ENCODE measurements at regions not wholly inside any gene's neighbourhood (a gene's known extent, or its start where the extent isn't known, plus 50 kb on each side); places are given as distances from the start of the nearest gene placed in this dataset.

DNA sequence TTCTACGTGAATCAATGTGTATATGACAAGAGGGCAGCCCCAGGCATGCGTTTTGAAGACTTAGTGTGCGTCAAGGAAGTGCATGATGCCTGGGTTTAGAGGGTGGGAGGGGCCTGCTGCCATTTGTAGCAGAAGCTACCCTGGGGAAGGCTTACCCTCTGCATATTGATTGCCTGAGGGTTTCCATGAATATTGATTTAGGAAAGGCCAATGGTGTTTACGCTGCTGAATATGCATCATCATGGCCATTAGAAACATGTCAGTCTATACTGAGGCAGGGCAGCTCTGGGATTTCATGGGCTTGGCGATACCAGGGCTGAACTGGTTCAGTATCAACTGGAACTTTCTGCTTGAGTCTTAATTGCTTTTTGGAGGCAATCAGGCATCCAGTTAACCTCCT is 259.3 kb downstream of the DCDC2C start:
- DNase-seq = no peak

DNA sequence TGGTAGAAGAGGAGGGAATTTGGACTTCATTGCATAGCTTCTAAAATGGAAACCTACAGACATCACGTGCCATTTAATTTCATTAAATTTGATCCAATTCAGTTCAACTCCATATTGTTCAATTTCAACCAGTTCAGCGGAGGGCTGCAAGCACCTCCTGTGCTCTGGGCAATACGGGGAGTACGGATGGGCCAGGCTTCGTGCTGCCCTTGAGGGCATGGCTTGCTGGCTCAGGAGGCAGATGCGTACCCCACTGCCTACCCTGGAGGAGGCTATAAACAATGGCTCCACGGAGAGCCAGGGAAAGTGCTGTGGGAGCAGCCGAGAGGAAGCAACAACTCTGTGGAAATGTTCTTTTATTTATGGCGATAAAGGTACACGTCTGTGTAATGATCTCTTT is 261.8 kb downstream of the DCDC2C start:
- DNase-seq = no peak

DNA sequence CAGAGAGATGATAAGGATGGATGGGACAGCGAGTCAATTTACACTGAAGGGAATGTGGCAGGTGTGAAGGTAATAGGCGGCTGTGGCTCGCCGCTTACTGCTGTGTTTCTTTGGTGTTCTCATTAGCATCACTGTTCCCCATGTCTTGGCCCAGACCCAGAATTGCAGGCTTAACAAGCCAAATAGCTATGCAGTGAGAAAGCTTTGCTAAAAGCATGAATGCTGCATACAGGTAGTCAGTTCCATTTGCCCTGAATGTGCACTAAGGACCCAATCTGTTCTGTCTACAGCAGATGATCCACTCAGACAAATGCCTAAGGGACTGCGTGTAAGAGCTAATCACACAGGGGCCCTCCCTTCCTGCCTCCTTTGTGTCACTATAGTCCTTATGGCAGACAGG is 262.6 kb downstream of the DCDC2C start:
- no peak for DNase-seq

DNA sequence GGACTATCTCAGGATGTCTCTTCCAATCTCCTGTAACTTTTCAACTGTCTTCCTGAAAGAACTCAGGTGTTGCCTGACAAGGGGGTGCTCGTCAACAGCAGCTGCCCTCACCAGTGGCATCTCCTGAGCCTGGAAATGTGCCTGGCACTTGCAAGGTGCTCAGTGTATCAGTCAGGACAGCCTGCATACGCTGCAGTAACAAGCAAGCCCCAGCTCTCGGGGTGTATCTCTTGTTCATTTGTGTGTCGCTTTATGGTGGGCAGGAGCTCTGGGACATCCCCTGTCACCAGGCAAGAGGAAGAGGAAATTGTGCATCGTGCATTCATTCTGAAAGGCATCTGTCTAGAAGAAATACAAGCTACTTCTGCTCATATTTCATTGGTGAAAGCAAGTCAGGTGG is 263.1 kb downstream of the DCDC2C start:
- DNase-seq = no peak

DNA sequence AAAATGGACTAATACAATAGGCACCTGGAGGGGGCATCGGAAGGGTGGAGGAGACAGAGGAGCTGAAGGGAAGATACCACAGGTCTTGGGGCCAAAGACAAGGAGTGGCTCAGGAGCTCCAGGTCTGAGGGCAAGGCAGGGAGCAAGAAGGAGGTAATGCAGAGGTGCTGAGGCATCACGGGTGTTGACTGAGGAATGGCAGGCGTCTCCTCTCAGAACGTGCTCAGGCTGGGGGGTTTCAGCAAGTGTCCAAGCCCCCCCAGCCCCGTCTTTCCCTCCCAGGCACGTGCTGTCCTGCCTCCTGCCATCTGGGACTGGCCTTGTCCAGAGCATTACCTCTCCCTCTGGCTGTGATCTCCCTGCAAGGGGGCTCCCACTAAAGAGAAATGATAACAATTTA is 265.4 kb downstream of the DCDC2C start:
- DNase-seq = no peak

DNA sequence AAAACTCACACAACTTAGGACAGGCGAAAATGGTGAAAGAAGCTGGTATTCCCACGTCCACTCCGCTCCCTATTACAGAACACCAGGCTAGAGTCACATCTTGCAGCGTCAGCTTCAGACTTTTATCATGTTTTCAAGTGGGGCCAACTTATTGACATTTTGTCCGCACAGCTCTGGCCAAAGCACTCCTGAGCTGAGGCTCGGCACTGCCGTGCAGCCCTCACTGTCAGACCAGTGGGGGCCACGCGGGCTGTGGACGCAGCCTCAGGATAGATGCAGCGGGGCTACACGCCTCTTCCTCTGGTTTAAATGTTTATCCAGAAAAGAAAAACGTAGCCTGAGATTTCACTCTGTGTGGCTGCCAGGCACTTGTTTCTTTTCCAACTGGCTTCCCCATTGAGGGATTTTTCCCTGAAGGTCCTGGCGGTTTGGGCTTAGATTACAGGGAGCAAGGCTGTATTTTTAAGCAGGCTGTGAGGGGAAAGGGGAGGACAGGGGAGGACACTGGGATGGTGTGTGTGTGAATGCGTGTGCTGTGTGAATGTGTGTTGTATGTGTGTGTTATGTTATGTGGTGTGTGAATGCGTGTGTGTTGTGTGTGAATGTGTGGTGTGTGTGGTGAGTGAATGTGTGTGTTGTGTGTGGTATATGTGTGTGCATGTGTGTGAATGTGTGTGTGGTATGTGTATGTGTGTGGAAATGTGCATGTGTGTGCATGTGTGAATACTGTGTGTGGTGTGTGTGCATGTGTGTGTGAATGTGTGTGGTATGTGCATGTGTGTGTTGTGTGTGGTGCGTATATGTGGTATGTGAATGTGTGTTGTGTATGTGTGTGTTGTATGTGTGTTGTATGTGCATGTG is 267.6 kb downstream of the DCDC2C start:
- DNase-seq = no peak

DNA sequence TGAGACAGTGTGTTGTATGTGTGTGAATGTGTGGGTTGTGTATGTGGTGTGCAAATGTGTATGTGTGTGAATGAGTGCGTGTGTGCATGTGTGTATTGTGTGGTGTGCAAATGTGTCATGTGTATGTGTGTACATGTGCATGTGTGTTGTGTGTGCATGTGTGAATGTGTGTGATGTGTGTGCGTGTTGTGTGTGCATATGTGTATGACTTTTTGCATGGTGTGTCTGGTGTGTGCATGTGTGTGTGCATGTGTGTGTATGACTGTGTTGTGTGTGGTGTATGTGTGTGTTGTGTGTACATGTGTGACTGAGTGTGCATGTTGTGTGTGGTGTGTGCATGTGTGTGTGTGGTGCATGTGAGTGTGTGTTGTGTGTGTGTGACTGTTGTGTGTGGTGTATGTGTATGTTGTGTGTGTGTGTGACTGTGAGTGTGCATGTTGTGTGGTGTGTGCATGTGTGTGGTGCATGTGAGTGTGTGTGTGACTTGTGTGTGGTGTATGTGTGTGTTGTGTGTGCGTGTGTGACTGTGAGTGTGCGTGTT is 268.3 kb downstream of the DCDC2C start:
- DNase-seq = no peak

DNA sequence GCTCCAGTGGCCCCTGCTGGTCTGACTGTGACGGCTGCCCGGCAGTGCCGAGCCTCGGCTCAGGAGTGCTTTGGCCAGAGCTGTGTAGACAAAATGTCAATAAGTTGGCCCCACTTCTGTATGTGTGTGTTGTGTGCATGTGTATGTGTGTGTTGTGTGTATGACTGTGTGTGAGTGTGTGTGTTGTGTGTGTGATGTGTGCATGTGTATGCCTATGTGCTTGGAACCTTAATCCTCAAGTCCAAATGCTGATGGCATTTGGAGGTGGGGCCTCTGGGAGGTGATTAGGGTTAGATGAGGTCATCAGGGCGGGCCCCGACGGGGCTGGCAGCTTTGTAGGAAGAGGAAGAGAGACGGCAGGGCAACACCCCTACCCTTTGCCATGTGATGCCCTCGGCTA is 269.0 kb downstream of the DCDC2C start:
- DNase-seq = no peak

DNA sequence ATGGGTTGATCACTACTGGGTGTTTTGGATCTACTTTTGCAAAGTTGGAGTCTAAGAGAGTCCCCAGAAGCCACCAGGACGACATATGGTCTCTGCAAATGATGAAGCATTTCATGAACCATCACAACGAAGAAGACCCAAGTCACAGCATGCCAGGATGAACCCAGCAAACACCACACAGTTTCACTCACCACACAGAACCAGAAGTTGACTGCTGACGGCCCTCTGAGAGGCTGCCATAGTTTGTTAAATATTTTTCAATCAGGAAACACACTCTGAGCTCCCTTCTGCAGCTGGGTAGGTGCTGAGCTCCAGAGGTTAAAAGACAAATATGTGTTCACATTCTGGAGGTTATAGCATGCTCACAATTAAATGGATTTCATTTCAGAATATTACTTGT is 271.4 kb downstream of the DCDC2C start:
- DNase-seq = no peak

DNA sequence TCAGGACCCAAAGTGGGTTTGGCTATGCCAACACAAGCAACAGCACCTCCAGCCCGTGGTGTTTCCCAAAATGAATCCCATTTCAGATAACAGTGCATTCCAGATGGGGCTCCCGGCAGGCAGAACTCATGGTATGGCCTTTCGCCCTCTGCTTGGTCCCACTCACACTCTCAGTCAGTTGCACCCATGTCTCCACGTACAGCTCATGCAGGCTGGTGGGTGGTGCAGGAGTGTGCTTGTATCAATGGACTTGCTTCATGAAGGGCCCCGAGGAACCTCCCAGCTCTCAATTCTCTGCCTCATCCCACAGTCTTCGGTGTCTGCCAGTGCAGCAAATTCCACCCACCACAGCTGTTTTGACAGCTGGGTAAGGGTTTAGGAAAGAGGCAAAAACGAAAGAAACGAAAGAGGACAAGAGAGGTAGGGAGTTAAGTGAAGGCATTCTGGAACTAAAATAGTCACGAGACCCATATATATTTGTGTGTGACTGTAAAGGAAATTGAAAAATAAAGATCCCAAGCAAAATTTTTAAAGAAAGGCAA is 278.1 kb downstream of the DCDC2C start:
- no peak for DNase-seq

DNA sequence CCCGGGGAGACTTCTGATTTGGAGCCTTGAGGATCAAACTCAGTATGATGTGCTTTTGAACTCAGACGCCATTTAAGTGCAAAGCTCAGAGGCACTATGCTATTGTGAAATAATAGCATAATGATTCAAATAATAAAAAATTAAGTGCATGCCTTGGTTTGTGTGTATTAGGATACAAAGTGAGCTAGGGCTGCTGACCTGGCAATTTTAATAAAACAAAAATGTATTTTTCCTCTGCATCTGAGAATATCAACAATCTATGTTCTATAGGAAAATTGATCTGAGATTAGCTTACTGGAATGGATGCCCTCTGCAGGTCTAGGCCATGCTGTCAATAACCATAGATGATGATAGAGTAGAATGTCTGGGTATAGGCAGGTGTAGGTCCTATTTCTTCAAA is 278.8 kb downstream of the DCDC2C start:
- DNase-seq = no peak

DNA sequence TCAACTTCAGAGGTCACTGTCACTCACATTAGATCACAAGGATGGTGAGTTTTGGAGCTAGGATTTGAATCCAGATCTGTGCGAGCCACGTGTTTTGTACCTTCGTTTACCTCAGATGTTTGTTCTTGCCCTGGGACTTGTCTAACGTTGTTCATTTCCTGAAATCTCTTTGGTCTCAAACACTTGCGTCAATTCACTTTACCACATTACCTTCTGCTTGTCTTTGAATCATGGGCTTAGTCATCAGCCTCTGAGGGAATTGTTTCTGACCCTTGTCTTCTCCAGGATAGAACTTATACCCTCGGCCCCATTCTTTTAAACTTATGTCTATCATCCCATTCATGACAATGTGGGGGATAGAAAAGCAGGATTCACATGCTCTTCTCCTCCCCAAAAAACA is 282.7 kb downstream of the DCDC2C start:
- no peak for DNase-seq

DNA sequence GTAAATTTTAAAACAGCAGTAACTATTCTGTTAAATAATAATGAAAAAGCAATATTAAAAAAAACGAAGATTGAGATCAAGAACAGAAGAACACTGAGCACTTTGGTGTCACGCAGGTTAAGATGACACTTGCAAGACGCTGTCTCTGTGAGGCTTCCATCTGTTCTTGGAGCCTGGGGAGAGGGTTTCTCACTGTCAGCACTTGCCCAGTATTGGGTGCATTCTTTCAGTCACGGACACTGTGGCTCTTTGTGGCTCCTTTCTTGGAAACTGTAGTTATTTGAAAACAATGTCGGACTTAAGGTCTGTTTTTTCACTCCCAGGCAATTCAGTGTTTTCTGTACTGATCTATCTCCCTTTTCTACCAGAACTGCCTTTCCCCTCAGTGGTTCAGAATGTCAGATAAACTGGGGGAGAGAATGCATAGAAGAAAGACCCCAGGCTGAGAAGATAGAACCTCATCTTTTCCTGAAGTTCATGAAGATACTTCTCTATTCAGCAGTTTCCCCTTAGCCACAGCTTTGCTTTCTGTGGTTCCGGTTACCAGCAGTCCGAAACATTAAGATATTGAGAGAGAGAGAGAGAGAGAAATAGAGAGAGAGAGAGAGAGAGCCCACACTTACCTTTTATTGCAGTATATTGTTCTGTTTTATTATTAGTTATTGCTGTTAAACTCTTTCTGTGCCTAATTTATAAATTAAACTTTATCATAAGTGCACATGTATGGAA is 283.3 kb downstream of the DCDC2C start:
- no peak for DNase-seq

DNA sequence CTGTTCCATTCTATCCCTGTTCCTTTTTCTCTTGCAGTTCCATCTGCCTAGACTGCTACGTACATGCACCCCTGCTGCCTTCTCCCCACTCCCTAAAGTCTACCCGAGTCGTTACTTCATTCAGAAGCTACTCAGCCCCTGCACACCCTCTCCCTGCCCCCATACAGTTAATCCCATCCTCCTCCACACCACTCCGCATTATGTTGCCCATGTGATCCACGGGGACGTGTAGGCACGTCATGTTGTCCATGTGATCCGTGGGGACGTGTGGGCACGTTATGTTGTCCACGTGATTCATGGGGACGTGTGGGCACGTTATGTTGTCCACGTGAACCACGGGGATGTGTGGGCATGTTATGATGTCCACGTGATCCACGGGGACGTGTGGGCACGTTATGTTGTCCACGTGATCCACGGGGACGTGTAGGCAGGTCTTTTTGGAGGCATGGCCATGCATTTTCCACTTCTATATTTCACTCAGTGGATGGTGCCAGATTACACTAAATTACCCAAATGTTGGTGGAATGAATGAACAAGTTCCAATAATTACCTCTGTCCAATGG is 299.5 kb downstream of the DCDC2C start:
- no peak for DNase-seq

DNA sequence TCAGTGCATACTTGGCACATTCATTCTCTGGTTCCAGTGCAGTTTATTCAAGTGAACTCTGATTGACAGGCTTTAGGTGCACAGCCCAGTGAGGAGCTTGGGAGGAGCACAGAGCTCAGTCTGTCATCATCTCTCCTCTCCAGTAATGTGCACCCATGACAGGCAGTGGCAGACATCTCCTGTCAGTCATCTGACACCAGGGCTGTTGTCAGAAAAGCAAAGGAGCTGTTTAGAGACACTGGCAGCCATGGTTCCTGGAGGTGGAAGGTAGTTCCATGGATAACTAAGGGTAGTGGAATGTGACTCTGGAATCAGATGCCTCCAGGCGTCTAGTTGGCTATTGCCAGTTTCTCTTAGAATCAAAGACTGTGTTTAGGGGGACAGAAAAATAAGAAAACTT is 308.8 kb downstream of the DCDC2C start:
- DNase-seq = no peak

DNA sequence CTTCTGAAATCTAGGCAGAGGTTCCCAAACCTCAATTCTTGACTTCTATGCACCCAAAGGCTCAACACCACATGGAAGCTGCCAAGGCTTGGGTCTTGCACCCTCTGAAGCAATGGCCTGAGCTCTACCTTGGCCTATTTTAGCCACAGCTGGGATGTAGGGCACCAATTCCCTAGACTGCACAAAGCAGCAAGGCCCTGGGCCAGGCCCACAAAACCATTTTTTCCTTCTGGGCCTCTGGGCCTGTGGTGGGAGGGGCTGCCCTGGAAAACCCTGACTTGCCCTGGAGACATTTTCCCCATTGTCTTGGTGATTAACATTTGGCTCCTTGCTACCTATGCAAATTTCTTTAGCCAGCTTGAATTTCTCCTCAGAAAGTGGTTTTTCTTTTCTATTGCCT is 315.2 kb downstream of the DCDC2C start:
- DNase-seq = no peak

DNA sequence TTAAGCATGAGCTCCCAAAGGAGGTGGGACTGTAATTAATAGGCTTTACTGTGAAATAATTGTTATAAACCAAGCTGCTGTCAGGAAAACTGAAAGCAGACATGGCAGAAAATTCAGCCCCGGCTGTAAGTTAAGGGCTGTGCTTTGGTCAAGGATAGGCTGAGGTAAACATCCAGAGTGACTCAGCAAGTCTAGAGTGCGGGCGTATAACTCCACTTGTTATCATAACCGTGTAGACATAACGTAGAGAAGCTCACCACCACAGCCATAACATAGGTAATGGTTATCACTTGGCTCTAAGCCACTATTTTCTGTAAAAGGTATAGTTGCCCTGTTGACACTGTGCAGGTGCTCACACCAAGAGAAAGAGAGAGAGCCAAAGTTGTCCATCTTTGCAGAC is 316.8 kb downstream of the DCDC2C start:
- no peak for DNase-seq

DNA sequence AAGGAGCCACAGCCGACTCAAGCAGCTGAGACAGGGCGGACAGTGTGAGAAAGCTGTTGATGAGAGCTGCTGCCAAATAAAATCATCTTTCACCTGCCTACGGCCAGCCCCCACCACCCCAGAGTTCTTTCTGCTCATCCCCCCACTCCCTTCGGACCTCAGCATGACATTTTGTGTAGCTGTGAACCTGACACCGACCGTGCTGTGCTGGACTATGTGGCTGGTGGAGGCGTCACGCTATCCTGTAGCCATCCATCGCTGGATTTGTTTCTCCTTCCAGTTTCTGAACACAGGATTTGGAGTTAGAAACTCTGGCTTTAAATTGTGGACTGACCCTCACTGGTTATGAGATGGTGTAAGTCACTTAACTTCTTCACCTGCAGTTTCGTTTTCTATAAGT is 317.3 kb downstream of the DCDC2C start:
- no peak for DNase-seq

DNA sequence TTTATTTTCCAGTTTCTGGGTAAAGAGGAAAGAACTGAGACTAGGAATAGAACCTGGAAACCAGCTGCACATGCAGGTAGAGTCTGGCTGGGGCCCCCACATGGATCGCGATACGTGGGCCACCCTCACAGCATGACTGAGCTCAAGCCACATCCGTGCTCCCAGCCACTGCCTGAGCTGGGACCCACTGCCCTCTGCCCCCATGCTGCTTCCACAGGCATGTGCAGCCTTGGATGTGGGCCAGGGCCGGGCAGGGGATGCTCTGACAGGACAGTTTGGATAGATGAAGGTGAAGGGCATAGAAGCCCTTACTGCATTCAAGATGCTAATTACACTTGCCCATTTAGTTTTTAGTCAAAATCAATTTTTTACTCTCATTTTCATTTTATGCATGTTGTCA is 321.2 kb downstream of the DCDC2C start:
- no peak for DNase-seq

DNA sequence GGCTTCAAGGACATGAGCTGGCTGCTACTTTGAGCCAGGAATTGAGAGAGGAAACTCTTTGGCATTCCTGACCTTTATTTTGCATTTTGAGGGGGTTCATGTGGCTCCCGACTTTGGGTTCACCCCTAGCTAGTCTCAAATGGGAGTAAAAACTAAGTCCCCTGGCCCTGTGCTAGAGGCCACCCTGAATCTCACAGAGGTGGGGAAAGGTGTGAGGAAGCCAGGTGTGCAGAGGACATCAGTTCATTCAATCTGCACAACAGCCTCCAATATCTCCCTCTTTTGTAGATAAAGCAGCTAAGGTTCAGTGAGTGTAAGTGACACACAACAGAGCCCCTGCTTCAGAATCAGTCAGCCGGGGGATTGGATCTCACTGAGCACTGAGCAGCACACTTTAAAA is 325.7 kb downstream of the DCDC2C start:
- no peak for DNase-seq

DNA sequence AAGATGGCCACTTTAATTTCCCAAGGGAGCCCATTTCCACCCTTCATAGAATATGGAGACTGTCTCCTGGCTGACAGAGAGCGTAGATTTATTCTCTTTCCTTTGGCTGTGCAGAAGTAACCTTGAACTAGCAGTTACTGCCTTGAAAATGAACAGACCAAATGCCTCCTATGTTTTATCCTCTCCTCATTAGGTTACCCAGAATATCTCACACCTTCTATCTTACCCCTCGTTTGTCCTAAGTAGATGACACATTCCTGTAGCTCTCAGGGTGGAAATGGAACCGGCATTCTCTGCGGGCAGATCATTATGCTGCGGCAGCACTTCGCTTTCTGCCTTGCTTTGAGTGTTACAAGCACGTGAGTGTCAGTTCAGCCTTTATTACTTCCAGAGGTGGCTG is 336.5 kb downstream of the DCDC2C start:
- no peak for DNase-seq

DNA sequence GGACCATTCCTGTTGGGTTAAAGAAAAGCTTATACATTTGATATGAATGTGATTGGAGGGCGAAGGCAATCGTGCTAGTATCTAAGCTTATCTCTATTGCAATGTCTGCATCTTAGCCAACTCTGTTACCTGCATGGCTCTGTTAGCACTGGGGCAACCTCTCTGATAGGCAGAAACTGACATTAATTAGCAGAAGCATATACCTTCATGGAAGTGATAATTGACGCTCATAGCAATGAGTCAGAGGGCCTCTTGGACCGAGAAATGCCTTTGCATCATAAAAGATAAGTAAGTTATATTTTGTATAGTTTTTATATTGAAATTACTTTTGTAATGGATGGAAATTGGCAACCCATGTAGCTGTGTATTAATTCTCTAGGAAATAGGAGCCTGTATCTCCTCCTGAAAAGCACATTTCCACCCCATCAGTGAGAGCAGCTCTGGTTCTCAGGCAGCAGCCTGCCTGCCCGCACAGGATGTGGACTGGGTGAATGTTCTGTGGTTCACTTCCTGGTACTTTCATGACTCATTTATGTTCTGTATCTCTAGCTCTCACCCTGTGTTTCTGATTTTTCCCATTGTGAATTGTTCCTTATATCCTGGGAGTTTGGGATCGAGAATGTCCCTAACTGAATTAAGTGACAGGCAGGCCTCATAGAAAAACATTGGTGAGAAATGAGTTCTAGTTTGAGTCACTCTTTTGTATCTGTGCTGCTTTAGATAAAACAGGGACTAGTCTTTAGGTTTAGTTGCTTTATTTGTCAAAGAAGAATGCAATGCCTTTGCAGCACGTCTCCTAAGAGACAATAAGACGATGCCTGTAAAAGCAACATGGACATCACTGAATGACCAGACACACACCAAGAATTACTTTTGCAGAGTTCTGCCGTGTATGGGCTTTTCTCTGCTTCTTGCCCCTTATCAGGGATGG is 344.9 kb downstream of the DCDC2C start:
- no peak for DNase-seq

DNA sequence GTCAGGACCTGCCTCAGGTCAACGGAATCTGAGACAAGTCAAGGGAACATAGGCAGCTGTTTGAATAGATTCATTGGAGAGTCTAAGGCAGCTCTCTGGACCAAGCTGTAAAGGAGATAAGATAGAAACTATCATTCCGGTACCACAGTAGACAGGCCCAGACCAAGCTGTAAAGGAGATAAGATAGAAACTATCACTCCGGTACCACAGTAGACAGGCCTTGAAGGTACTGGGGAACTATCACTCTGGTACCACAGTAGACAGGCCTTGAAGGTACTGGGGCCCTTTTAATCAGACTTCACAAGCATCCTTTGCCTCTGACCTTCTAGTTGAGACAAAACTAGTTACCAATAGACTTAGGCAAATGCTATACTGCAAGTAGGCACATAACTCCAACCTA is 346.1 kb downstream of the DCDC2C start:
- no peak for DNase-seq

Measured in suppressor macrophage treated with lipopolysaccharide for 4 hours (primary cell).